ENCODE measurements at regions not wholly inside any gene's neighbourhood (a gene's known extent, or its start where the extent isn't known, plus 50 kb on each side); places are given as distances from the start of the nearest gene placed in this dataset.

DNA sequence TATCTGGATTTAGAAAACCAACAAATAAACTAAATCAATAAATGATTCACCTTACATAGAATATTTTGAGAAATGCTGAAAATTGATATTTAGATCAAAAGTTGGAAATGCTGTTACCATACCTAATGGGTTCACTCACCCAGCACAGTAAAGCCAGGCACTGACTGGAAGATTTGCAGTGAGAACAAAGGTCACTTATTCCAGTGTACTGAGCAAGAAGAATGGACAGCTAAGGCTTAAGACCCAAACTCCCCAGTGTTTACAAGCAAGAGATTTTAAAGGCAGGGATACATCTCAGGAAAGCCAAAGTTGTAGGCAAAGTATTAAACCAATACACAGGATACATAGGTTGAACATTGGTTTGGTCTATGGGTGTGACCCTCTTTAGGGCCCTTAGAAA lies 523.9 kb upstream of the PCDH9 start:
- H3K27ac ChIP-seq (replicated peaks): no peak overlapping the region
- no peaks in the 10 kb centered on the region for H3K4me1 ChIP-seq
- no peaks in the 10 kb centered on the region for H3K36me3 ChIP-seq
- H3K27me3 ChIP-seq (ENCODE audit: low read depth): no peaks in the 10 kb centered on the region
- H3K9me3 ChIP-seq (replicated peaks): peaks cover 4% of the 10 kb centered on the region
- DNase-seq: no peak
- TF ChIP-seq, protein P1, sequence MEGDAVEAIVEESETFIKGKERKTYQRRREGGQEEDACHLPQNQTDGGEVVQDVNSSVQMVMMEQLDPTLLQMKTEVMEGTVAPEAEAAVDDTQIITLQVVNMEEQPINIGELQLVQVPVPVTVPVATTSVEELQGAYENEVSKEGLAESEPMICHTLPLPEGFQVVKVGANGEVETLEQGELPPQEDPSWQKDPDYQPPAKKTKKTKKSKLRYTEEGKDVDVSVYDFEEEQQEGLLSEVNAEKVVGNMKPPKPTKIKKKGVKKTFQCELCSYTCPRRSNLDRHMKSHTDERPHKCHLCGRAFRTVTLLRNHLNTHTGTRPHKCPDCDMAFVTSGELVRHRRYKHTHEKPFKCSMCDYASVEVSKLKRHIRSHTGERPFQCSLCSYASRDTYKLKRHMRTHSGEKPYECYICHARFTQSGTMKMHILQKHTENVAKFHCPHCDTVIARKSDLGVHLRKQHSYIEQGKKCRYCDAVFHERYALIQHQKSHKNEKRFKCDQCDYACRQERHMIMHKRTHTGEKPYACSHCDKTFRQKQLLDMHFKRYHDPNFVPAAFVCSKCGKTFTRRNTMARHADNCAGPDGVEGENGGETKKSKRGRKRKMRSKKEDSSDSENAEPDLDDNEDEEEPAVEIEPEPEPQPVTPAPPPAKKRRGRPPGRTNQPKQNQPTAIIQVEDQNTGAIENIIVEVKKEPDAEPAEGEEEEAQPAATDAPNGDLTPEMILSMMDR (IDR thresholded peaks at IDR 0.05; ENCODE audit: borderline replicate concordance): no peak
- intact Hi-C loops (cut with micrococcal nuclease): no loop called here
- H3K4me3 ChIP-seq: no peak overlapping the region

DNA sequence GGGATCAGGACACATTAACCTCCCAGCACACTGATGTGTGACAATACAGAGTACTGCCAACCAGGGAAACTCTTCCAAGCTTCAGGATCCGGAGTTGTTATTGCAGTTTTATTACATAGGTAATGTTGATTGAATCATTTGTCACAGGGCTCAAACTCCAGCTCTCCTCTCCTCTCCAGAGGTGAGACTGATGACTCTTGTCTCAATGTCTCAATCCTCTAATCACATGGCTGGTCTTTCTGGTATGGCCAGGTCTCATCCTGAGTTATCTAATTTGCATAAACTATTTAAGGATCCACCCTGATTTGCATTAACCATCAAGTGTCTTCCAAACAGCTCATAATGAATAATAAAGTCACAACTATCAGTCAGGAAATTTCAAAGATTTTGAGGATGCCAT lies 522.6 kb upstream of the PCDH9 start:
- Histone ChIP-seq H3K9me3 (replicated peaks) (peaks cover 4% of the 10 kb centered on the region), H3K36me3 (no peaks in the 10 kb centered on the region), H3K27ac (replicated peaks) (no peak overlapping the region), H3K4me3 (no peak overlapping the region), H3K27me3 (ENCODE audit: low read depth) (no peaks in the 10 kb centered on the region), H3K4me1 (no peaks in the 10 kb centered on the region)
- TF ChIP-seq, protein P1 (IDR thresholded peaks at IDR 0.05; ENCODE audit: borderline replicate concordance): no peak
- no peak for DNase-seq
- intact Hi-C loops (cut with micrococcal nuclease): no loop called here

DNA sequence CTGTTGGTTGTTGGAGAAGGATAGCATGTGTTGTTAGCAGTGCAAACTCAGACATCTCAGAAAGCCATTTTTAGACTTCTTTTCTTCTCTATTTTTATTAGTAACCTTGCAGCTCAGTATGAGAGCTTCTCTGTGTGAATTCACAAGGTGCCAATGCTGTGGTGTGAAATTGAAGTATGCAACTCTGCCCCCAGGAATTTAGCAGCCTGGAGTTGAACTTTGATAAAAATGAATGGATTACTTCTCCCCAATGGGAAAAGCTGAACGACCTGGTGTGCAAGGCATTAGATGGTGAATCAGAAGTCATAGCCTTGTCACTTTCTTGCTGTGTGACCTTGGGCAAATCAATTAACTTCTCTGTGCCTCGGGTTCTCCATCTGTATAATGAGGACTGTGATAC lies 512.3 kb upstream of the PCDH9 start:
- no peaks in the 10 kb centered on the region for H3K36me3 ChIP-seq
- intact Hi-C loops (cut with micrococcal nuclease): no loop called here
- no peak overlapping the region for H3K27ac ChIP-seq (replicated peaks)
- TF ChIP-seq, protein P1 (IDR thresholded peaks at IDR 0.05; ENCODE audit: borderline replicate concordance): no peak
- no peaks in the 10 kb centered on the region for H3K9me3 ChIP-seq (replicated peaks)
- no peaks in the 10 kb centered on the region for H3K27me3 ChIP-seq (ENCODE audit: low read depth)
- no peak overlapping the region for H3K4me3 ChIP-seq
- no peak for DNase-seq
- no peaks in the 10 kb centered on the region for H3K4me1 ChIP-seq

DNA sequence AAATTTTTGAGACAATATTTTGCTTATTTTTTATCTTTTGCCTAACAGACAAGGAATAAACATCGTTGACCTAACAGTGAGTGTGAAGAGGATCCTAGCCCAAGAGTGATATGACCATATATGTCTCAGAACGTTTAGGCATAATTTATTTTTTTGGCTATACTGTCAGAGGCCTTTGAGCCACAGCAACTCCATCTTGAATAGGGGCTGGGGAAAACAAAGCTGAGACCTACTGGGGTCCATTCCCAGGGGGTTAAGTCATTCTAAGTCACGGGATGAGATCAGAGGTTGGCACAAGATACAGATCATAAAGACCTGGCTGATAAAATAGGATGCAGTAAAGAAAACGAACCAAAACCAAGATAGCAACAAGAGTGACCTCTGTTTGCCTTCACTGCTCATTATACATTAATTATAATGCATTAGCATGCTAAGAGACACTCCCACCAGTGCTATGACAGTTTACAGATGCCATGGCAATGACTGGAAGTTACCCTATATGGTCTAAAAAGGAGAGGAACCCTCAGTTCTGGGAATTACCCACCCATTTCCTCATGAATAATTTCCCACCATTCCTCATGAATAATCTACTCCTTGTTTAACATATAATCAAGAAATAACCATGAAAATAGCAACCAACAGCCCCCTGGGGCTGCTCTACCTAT lies 510.9 kb upstream of the PCDH9 start:
- no peak for DNase-seq
- no peaks in the 10 kb centered on the region for H3K27me3 ChIP-seq (ENCODE audit: low read depth)
- no peaks in the 10 kb centered on the region for H3K4me1 ChIP-seq
- H3K4me3 ChIP-seq: no peak overlapping the region
- no peaks in the 10 kb centered on the region for H3K36me3 ChIP-seq
- H3K27ac ChIP-seq (replicated peaks): no peak overlapping the region
- TF ChIP-seq, protein P1 (IDR thresholded peaks at IDR 0.05; ENCODE audit: borderline replicate concordance): no peak
- no peaks in the 10 kb centered on the region for H3K9me3 ChIP-seq (replicated peaks)
- intact Hi-C loops (cut with micrococcal nuclease): no loop called here

DNA sequence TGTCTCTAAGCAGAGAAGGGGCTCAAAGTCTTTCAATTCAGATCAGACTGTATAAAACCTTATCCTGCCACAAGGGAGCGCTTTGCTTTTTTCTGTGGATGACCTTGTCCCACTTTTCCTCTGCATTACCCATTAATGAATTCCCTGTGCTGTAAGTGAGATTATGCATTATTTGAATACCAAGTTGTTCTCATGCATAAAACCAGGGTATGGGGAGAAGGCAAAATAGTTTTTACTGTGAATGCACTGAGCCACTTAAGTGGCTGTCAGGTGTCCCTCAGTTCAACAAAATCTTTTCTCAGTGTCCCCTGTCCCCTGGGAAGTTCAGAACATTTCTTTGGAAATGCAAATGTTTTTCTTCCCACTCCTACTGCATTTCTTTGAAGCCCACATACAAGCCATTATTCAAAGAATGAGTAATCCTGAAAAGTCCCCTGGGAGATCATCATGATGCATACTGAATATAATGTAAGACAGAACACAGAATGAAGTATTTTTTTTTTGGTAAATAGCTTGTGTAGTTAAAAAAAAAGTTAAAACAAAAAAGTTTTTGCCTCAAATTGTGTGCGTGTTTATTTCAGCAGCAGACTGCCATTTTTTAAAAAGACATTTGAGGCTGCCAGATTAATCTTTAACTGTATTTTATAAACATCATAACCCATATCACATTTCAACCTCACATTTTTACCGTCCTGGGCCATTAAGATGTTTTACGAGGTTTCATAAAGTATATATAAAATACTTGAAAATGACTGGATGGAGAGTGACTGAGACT lies 506.7 kb upstream of the PCDH9 start:
- no peak overlapping the region for H3K27ac ChIP-seq (replicated peaks)

More for the DNA sequence above, 506.7 kb upstream of the PCDH9 start:
- Histone ChIP-seq H3K27me3 (ENCODE audit: low read depth) (no peaks in the 10 kb centered on the region), H3K4me3 (no peak overlapping the region), H3K36me3 (no peaks in the 10 kb centered on the region), H3K4me1 (no peaks in the 10 kb centered on the region), H3K9me3 (replicated peaks) (no peaks in the 10 kb centered on the region)
- intact Hi-C loops (cut with micrococcal nuclease): no loop called here
- no peak for DNase-seq
- TF ChIP-seq, protein P1 (IDR thresholded peaks at IDR 0.05; ENCODE audit: borderline replicate concordance): no peak
